Loucy (cell line): ENCODE measurements at regions not wholly inside any gene's neighbourhood (a gene's known extent, or its start where the extent isn't known, plus 50 kb on each side); places are given as distances from the start of the nearest gene placed in this dataset.

ENCODE experiments used
- EZH2phosphoT487 ChIP-seq: fragments of 200-600 bp; IDR thresholded peaks from 2 replicates; pipeline ENCODE4 v1.6.1; 2018; ENCODE audit warnings: antibody characterized with exemption, mild to moderate bottlenecking, moderate library complexity, borderline replicate concordance
- TF ChIP-seq, protein P1 (sequence below): fragments of 200-600 bp; sonication (generic); conservative IDR thresholded peaks from 2 replicates; pipeline ENCODE4 v1.5.1; 2014; ENCODE audit warnings: mild to moderate bottlenecking, antibody characterized with exemption, low read length

DNA sequence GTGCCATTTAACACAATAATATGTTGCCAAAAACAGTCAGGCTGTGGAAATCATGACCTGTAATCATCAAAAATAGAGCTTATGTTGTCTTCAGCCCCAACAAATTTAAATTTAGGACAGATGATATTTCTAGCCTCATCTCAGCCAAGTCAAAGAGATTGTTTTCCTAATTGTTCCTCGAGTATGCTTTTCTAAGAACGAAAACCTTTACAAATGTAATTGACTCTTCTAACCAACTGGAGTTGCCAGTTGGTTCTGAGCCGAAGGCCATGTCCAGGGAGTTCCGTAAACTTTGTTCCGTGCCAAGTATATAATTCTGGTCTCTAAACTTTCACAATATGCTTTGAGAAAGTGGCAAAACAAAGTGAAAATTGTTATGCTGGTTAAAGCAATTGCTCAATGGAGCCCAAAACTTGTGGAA lies 160.8 kb downstream of the CEMIP2 start:
- TF ChIP-seq, protein P1, sequence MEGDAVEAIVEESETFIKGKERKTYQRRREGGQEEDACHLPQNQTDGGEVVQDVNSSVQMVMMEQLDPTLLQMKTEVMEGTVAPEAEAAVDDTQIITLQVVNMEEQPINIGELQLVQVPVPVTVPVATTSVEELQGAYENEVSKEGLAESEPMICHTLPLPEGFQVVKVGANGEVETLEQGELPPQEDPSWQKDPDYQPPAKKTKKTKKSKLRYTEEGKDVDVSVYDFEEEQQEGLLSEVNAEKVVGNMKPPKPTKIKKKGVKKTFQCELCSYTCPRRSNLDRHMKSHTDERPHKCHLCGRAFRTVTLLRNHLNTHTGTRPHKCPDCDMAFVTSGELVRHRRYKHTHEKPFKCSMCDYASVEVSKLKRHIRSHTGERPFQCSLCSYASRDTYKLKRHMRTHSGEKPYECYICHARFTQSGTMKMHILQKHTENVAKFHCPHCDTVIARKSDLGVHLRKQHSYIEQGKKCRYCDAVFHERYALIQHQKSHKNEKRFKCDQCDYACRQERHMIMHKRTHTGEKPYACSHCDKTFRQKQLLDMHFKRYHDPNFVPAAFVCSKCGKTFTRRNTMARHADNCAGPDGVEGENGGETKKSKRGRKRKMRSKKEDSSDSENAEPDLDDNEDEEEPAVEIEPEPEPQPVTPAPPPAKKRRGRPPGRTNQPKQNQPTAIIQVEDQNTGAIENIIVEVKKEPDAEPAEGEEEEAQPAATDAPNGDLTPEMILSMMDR = no peak
- no peak for TF ChIP-seq EZH2phosphoT487
